GM23338 (cell line): ENCODE measurements at regions not wholly inside any gene's neighbourhood (a gene's known extent, or its start where the extent isn't known, plus 50 kb on each side); places are given as distances from the start of the nearest gene placed in this dataset.

Source experiments
- ATAC-seq: fragments of 200-7000 bp; cut with Tn5 transposase; 3 replicates; pipeline ENCODE4 v1.9.1; 2020
- DNase-seq: peaks from one replicate; pipeline ENCODE4 v3.0.0-alpha.2; 2015; ENCODE audit warnings: low spot score
- H2AFZ ChIP-seq: fragments of 200-600 bp; sonication (generic); 2 replicates; pipeline ENCODE4 v1.8.0; 2016; ENCODE audit warnings: antibody characterized with exemption, mild to moderate bottlenecking, moderate library complexity
- H3F3A ChIP-seq: fragments of 200-600 bp; sonication (generic); replicated peaks from 2 replicates; pipeline ENCODE4 v1.8.0; 2017; ENCODE audit warnings: antibody characterized with exemption, mixed run types, low read depth
- H3K27ac ChIP-seq: fragments of 200-600 bp; sonication (generic); 2 replicates; pipeline ENCODE4 v1.6.1; 2016; ENCODE audit warnings: low read depth
- H3K27me3 ChIP-seq: fragments of 200-600 bp; sonication (generic); 2 replicates; pipeline ENCODE4 v1.8.0; 2016; ENCODE audit warnings: mild to moderate bottlenecking, mixed run types, moderate library complexity; ENCODE audit not compliant: insufficient read depth
- H3K36me3 ChIP-seq: fragments of 200-600 bp; sonication (generic); 2 replicates; pipeline ENCODE4 v1.8.0; 2016; ENCODE audit warnings: mild to moderate bottlenecking; ENCODE audit not compliant: insufficient read depth
- H3K4me1 ChIP-seq: fragments of 200-600 bp; sonication (generic); 2 replicates; pipeline ENCODE4 v1.8.0; 2016; ENCODE audit warnings: mild to moderate bottlenecking, moderate library complexity; ENCODE audit not compliant: insufficient read depth
- H3K4me2 ChIP-seq: fragments of 200-600 bp; sonication (generic); 2 replicates; pipeline ENCODE4 v1.7.1; 2017; ENCODE audit warnings: mixed run types
- H3K4me3 ChIP-seq: fragments of 200-600 bp; sonication (generic); 2 replicates; pipeline ENCODE4 v1.6.1; 2016; ENCODE audit warnings: mixed run types
- H3K79me2 ChIP-seq: fragments of 200-600 bp; sonication (generic); replicated peaks from 2 replicates; pipeline ENCODE4 v1.8.0; 2017; ENCODE audit warnings: mild to moderate bottlenecking; ENCODE audit not compliant: insufficient read depth
- H3K9me2 ChIP-seq: fragments of 200-600 bp; sonication (generic); 2 replicates; pipeline ENCODE4 v1.8.0; 2017; ENCODE audit not compliant: insufficient read depth
- H4K20me1 ChIP-seq: fragments of 200-600 bp; sonication (generic); replicated peaks from 2 replicates; pipeline ENCODE4 v1.8.0; 2017; ENCODE audit warnings: mild to moderate bottlenecking; ENCODE audit not compliant: insufficient read depth
- H3K27ac Mint-ChIP-seq: 2 replicates; pipeline ENCODE4 v1.8.0; 2020; ENCODE audit warnings: inconsistent platforms, mild to moderate bottlenecking, moderate library complexity, mixed read lengths
- H3K27me3 Mint-ChIP-seq: 3 replicates; pipeline ENCODE4 v1.8.0; 2022; ENCODE audit warnings: low read depth, mild to moderate bottlenecking, moderate library complexity, mixed read lengths, inconsistent platforms; ENCODE audit not compliant: insufficient read depth, poor library complexity
- H3K36me3 Mint-ChIP-seq: 3 replicates; pipeline ENCODE4 v1.8.0; 2021; ENCODE audit warnings: low read depth, mild to moderate bottlenecking, inconsistent platforms, moderate library complexity, mixed read lengths
- H3K4me1 Mint-ChIP-seq: 3 replicates; pipeline ENCODE4 v1.8.0; 2020; ENCODE audit warnings: mild to moderate bottlenecking, inconsistent platforms, mixed read lengths
- H3K4me3 Mint-ChIP-seq: 3 replicates; pipeline ENCODE4 v1.8.0; 2021; ENCODE audit warnings: moderate library complexity, mild to moderate bottlenecking, inconsistent platforms, mixed read lengths
- H3K9me3 Mint-ChIP-seq: 3 replicates; pipeline ENCODE4 v1.8.0; 2020; ENCODE audit warnings: moderate library complexity, mild to moderate bottlenecking, inconsistent platforms, mixed read lengths
- CREB1 ChIP-seq: fragments of 250-450 bp; sonication (Bioruptor Pico); IDR thresholded peaks from 2 replicates; pipeline ENCODE4 v1.5.0; 2020; ENCODE audit warnings: low read depth, mild to moderate bottlenecking, moderate library complexity
- EZH2 ChIP-seq: fragments of 200-600 bp; sonication (generic); IDR thresholded peaks from one replicate; pipeline ENCODE4 v1.8.0; 2017; ENCODE audit warnings: antibody characterized with exemption, mild to moderate bottlenecking, low read depth; ENCODE audit not compliant: unreplicated experiment
- JUNB ChIP-seq: IDR thresholded peaks from one replicate; pipeline ENCODE4 v1.6.1; 2016; ENCODE audit warnings: antibody characterized with exemption; ENCODE audit not compliant: unreplicated experiment
- NANOG ChIP-seq: IDR thresholded peaks from 2 replicates; pipeline ENCODE4 v1.6.1; 2016; ENCODE audit warnings: antibody characterized with exemption, borderline replicate concordance
- POLR2AphosphoS5 ChIP-seq: IDR thresholded peaks from 2 replicates; pipeline ENCODE4 v1.6.1; 2016; ENCODE audit warnings: antibody characterized with exemption, low read depth
- ZNF331 ChIP-seq: fragments of 250-450 bp; sonication (Bioruptor Pico); IDR thresholded peaks from 2 replicates; pipeline ENCODE4 v1.5.0; 2020; ENCODE audit warnings: low read depth, mild to moderate bottlenecking, moderate library complexity
- TF ChIP-seq, protein P1 (sequence below), 2 experiments: fragments of 200-600 bp in 1 of 2; sonication (generic) in 1 of 2; conservative IDR thresholded peaks; 2 replicates each; pipeline versions ENCODE4 v1.5.1 to v1.6.1; 2016 to 2017; ENCODE audit warnings: antibody characterized with exemption in 2 of 2, low read depth in 2 of 2, mild to moderate bottlenecking in 2 of 2, moderate library complexity in 1 of 2
- TF ChIP-seq, protein P2 (sequence below): IDR thresholded peaks from 2 replicates; pipeline ENCODE4 v1.6.1; 2016; ENCODE audit warnings: antibody characterized with exemption
- TF ChIP-seq, protein P3 (sequence below): fragments of 250-450 bp; sonication (Bioruptor Pico); IDR thresholded peaks from 2 replicates; pipeline ENCODE4 v1.5.0; 2020; ENCODE audit warnings: mild to moderate bottlenecking, moderate library complexity

DNA sequence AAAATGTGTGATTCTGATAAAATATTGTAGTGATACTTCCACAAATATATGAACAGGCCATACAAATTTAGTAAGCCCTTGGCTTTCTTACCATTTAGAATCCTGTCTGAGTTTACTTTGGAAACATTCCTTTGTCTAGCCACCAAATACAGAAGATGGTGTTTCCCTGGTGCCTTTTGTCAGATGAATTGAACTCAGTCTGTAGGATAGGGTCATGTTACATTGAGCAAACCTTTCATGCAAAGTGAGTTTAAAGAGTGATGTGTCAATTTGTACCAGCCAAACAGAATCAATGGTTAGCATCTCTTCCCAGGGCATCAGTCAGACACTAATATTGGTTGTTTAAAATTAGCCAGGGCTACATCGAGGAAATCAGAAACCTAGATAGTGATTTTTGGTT is 1443.4 kb downstream of the ARAP2 start:
- Mint-ChIP-seq H3K9me3 (peaks cover 16% of the 10 kb centered on the region), H3K27ac (no peak overlapping the region), H3K27me3 (no peaks in the 10 kb centered on the region), H3K4me1 (no peaks in the 10 kb centered on the region), H3K4me3 (no peak overlapping the region), H3K36me3 (peaks cover 11% of the 10 kb centered on the region)
- H4K20me1 ChIP-seq: no peaks in the 10 kb centered on the region
- H3K79me2 ChIP-seq: no peaks in the 10 kb centered on the region
- no peaks in the 10 kb centered on the region for H3F3A ChIP-seq
- H3K27me3 ChIP-seq: no peaks in the 10 kb centered on the region
- H3K4me3 ChIP-seq: no peak overlapping the region
- H2AFZ ChIP-seq: no peak overlapping the region
- H3K4me2 ChIP-seq: no peak overlapping the region
- no peaks in the 10 kb centered on the region for H3K4me1 ChIP-seq
- H3K9me2 ChIP-seq: no peaks in the 10 kb centered on the region
- no peaks in the 10 kb centered on the region; the same call in 1 of the 2 replicates for H3K36me3 ChIP-seq
- DNase-seq: peak; percentile 5
- ATAC-seq: no peak; the same call in 2 of the 3 replicates
- TF ChIP-seq, protein P1, sequence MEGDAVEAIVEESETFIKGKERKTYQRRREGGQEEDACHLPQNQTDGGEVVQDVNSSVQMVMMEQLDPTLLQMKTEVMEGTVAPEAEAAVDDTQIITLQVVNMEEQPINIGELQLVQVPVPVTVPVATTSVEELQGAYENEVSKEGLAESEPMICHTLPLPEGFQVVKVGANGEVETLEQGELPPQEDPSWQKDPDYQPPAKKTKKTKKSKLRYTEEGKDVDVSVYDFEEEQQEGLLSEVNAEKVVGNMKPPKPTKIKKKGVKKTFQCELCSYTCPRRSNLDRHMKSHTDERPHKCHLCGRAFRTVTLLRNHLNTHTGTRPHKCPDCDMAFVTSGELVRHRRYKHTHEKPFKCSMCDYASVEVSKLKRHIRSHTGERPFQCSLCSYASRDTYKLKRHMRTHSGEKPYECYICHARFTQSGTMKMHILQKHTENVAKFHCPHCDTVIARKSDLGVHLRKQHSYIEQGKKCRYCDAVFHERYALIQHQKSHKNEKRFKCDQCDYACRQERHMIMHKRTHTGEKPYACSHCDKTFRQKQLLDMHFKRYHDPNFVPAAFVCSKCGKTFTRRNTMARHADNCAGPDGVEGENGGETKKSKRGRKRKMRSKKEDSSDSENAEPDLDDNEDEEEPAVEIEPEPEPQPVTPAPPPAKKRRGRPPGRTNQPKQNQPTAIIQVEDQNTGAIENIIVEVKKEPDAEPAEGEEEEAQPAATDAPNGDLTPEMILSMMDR (conservative IDR thresholded peaks at IDR 0.05; ENCODE audit: low read depth in 2 of 2): no peak
- TF ChIP-seq EZH2 (no peak), ZNF331 (no peak), CREB1 (CRISPR knock-in tag) (no peak), POLR2AphosphoS5 (no peak), JUNB (no peak), NANOG (no peak)
- TF ChIP-seq, protein P2, sequence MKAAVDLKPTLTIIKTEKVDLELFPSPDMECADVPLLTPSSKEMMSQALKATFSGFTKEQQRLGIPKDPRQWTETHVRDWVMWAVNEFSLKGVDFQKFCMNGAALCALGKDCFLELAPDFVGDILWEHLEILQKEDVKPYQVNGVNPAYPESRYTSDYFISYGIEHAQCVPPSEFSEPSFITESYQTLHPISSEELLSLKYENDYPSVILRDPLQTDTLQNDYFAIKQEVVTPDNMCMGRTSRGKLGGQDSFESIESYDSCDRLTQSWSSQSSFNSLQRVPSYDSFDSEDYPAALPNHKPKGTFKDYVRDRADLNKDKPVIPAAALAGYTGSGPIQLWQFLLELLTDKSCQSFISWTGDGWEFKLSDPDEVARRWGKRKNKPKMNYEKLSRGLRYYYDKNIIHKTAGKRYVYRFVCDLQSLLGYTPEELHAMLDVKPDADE: no peak
- TF ChIP-seq, protein P3, sequence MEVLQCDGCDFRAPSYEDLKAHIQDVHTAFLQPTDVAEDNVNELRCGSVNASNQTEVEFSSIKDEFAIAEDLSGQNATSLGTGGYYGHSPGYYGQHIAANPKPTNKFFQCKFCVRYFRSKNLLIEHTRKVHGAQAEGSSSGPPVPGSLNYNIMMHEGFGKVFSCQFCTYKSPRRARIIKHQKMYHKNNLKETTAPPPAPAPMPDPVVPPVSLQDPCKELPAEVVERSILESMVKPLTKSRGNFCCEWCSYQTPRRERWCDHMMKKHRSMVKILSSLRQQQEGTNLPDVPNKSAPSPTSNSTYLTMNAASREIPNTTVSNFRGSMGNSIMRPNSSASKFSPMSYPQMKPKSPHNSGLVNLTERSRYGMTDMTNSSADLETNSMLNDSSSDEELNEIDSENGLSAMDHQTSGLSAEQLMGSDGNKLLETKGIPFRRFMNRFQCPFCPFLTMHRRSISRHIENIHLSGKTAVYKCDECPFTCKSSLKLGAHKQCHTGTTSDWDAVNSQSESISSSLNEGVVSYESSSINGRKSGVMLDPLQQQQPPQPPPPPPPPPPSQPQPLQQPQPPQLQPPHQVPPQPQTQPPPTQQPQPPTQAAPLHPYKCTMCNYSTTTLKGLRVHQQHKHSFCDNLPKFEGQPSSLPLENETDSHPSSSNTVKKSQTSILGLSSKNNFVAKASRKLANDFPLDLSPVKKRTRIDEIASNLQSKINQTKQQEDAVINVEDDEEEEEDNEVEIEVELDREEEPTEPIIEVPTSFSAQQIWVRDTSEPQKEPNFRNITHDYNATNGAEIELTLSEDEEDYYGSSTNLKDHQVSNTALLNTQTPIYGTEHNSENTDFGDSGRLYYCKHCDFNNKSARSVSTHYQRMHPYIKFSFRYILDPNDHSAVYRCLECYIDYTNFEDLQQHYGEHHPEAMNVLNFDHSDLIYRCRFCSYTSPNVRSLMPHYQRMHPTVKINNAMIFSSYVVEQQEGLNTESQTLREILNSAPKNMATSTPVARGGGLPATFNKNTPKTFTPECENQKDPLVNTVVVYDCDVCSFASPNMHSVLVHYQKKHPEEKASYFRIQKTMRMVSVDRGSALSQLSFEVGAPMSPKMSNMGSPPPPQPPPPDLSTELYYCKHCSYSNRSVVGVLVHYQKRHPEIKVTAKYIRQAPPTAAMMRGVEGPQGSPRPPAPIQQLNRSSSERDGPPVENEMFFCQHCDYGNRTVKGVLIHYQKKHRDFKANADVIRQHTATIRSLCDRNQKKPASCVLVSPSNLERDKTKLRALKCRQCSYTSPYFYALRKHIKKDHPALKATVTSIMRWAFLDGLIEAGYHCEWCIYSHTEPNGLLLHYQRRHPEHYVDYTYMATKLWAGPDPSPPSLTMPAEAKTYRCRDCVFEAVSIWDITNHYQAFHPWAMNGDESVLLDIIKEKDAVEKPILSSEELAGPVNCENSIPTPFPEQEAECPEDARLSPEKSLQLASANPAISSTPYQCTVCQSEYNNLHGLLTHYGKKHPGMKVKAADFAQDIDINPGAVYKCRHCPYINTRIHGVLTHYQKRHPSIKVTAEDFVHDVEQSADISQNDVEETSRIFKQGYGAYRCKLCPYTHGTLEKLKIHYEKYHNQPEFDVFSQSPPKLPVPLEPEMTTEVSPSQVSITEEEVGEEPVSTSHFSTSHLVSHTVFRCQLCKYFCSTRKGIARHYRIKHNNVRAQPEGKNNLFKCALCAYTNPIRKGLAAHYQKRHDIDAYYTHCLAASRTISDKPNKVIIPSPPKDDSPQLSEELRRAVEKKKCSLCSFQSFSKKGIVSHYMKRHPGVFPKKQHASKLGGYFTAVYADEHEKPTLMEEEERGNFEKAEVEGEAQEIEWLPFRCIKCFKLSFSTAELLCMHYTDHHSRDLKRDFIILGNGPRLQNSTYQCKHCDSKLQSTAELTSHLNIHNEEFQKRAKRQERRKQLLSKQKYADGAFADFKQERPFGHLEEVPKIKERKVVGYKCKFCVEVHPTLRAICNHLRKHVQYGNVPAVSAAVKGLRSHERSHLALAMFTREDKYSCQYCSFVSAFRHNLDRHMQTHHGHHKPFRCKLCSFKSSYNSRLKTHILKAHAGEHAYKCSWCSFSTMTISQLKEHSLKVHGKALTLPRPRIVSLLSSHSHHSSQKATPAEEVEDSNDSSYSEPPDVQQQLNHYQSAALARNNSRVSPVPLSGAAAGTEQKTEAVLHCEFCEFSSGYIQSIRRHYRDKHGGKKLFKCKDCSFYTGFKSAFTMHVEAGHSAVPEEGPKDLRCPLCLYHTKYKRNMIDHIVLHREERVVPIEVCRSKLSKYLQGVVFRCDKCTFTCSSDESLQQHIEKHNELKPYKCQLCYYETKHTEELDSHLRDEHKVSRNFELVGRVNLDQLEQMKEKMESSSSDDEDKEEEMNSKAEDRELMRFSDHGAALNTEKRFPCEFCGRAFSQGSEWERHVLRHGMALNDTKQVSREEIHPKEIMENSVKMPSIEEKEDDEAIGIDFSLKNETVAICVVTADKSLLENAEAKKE (CRISPR knock-in tag): no peak
- H3K27ac ChIP-seq: no peak overlapping the region
